H9 (cell line): ENCODE measurements at regions not wholly inside any gene's neighbourhood (a gene's known extent, or its start where the extent isn't known, plus 50 kb on each side); places are given as distances from the start of the nearest gene placed in this dataset.

ENCODE experiments used
- DNase-seq: peaks from one replicate; pipeline ENCODE4 v3.0.0-alpha.2; 2017
- H2AFZ ChIP-seq: one replicate; pipeline ENCODE4 v1.6.1; 2013; ENCODE audit warnings: mild to moderate bottlenecking, low read length, control low read depth, moderate library complexity
- H2AK5ac ChIP-seq: 2 replicates; pipeline ENCODE4 v1.6.1; 2013; ENCODE audit warnings: low read length, control low read depth, mixed read lengths; ENCODE audit not compliant: insufficient read length
- H2BK120ac ChIP-seq: one replicate; pipeline ENCODE4 v1.6.1; 2013; ENCODE audit warnings: low read depth, mild to moderate bottlenecking, low read length, control low read depth, inconsistent platforms; ENCODE audit not compliant: poor library complexity, severe bottlenecking
- H2BK12ac ChIP-seq: 2 replicates; pipeline ENCODE4 v1.6.1; 2013; ENCODE audit warnings: low read length, control low read depth, mixed read lengths, low read depth; ENCODE audit not compliant: insufficient read length
- H2BK15ac ChIP-seq: 2 replicates; pipeline ENCODE4 v1.6.1; 2013; ENCODE audit warnings: low read depth, low read length, control low read depth
- H2BK20ac ChIP-seq: one replicate; pipeline ENCODE4 v1.6.1; 2013; ENCODE audit warnings: low read depth, mild to moderate bottlenecking, low read length, control low read depth, inconsistent platforms; ENCODE audit not compliant: poor library complexity, severe bottlenecking
- H2BK5ac ChIP-seq: 2 replicates; pipeline ENCODE4 v1.6.1; 2013; ENCODE audit warnings: low read length, control low read depth, mixed read lengths; ENCODE audit not compliant: insufficient read length
- H3K14ac ChIP-seq: 2 replicates; pipeline ENCODE4 v1.6.1; 2013; ENCODE audit warnings: low read length, control low read depth; ENCODE audit not compliant: insufficient read depth
- H3K18ac ChIP-seq: 2 replicates; pipeline ENCODE4 v1.6.1; 2013; ENCODE audit warnings: low read depth, mild to moderate bottlenecking, mixed read lengths, low read length, control low read depth; ENCODE audit not compliant: insufficient read length
- H3K23ac ChIP-seq: 2 replicates; pipeline ENCODE4 v1.6.1; 2013; ENCODE audit warnings: low read length, control low read depth, mixed read lengths, low read depth; ENCODE audit not compliant: insufficient read length
- H3K23me2 ChIP-seq: 2 replicates; pipeline ENCODE4 v1.6.1; 2013; ENCODE audit warnings: low read depth, mild to moderate bottlenecking, mixed read lengths, low read length, control low read depth; ENCODE audit not compliant: insufficient read length, poor library complexity, severe bottlenecking
- H3K27ac ChIP-seq: 2 replicates; pipeline ENCODE4 v1.5.1; 2013; ENCODE audit warnings: low read length, control low read depth, mixed read lengths, low read depth; ENCODE audit not compliant: insufficient read length
- H3K27me3 ChIP-seq: 2 replicates; pipeline ENCODE4 v1.6.1; 2013; ENCODE audit warnings: low read length, control low read depth, inconsistent platforms; ENCODE audit not compliant: insufficient read depth
- H3K4ac ChIP-seq: 2 replicates; pipeline ENCODE4 v1.6.1; 2013; ENCODE audit warnings: low read depth, mild to moderate bottlenecking, control low read depth, inconsistent platforms, low read length, moderate library complexity
- H3K4me1 ChIP-seq: 2 replicates; pipeline ENCODE4 v1.6.1; 2013; ENCODE audit warnings: low read length, control low read depth, inconsistent platforms; ENCODE audit not compliant: insufficient read depth
- H3K4me2 ChIP-seq: 2 replicates; pipeline ENCODE4 v1.6.1; 2013; ENCODE audit warnings: low read length, control low read depth, mixed read lengths; ENCODE audit not compliant: insufficient read length, insufficient read depth
- H3K56ac ChIP-seq: 2 replicates; pipeline ENCODE4 v1.6.1; 2013; ENCODE audit warnings: low read depth, mild to moderate bottlenecking, mixed read lengths, low read length, control low read depth; ENCODE audit not compliant: insufficient read length
- H3K79me1 ChIP-seq: 2 replicates; pipeline ENCODE4 v1.6.1; 2013; ENCODE audit warnings: low read depth, mild to moderate bottlenecking, moderate library complexity, low read length, control low read depth, inconsistent platforms; ENCODE audit not compliant: insufficient read depth, poor library complexity, severe bottlenecking
- H3K79me2 ChIP-seq: 2 replicates; pipeline ENCODE4 v1.6.1; 2013; ENCODE audit warnings: low read length, control low read depth, inconsistent platforms; ENCODE audit not compliant: insufficient read depth
- H3K9ac ChIP-seq: 2 replicates; pipeline ENCODE4 v1.6.1; 2013; ENCODE audit warnings: low read length, control low read depth, mixed read lengths; ENCODE audit not compliant: insufficient read length; ENCODE audit errors: extremely low read depth
- H3K9me3 ChIP-seq: one replicate; pipeline ENCODE4 v1.6.1; 2013; ENCODE audit warnings: low read depth, low read length, inconsistent platforms; ENCODE audit not compliant: control insufficient read depth
- H3T11ph ChIP-seq: one replicate; pipeline ENCODE4 v1.6.1; 2013; ENCODE audit warnings: mild to moderate bottlenecking, low read length, control low read depth, inconsistent platforms
- H4K20me1 ChIP-seq: one replicate; pipeline ENCODE4 v1.6.1; 2013; ENCODE audit not compliant: control insufficient read depth, insufficient read length, insufficient read depth
- H4K5ac ChIP-seq: 2 replicates; pipeline ENCODE4 v1.6.1; 2013; ENCODE audit warnings: low read depth, mild to moderate bottlenecking, mixed read lengths, low read length, control low read depth; ENCODE audit not compliant: insufficient read length
- H4K8ac ChIP-seq: replicated peaks from 2 replicates; pipeline ENCODE4 v1.6.1; 2013; ENCODE audit warnings: low read length, control low read depth, mixed read lengths, low read depth; ENCODE audit not compliant: insufficient read length
- H4K91ac ChIP-seq: 2 replicates; pipeline ENCODE4 v1.6.1; 2013; ENCODE audit warnings: low read depth, mild to moderate bottlenecking, moderate library complexity, mixed read lengths, low read length, control low read depth; ENCODE audit not compliant: insufficient read length
- H3K27ac Mint-ChIP-seq, 3 experiments: 2 replicates in 2 of 3; 3 replicates in 1 of 3; pipeline ENCODE4 v1.8.0; 2020 to 2021; ENCODE audit warnings: mixed read lengths in 3 of 3, mild to moderate bottlenecking in 1 of 3, moderate library complexity in 1 of 3
- H3K27me3 Mint-ChIP-seq: 2 replicates; pipeline ENCODE4 v1.8.0; 2021; ENCODE audit warnings: low read depth, mild to moderate bottlenecking, moderate library complexity, mixed read lengths
- H3K36me3 Mint-ChIP-seq, 3 experiments: 2 replicates in 2 of 3; 3 replicates in 1 of 3; pipeline ENCODE4 v1.8.0; 2020 to 2021; ENCODE audit warnings: low read depth in 3 of 3, mixed read lengths in 3 of 3; ENCODE audit not compliant: insufficient read depth in 1 of 3
- H3K4me1 Mint-ChIP-seq, 2 experiments: 2 replicates each; pipeline ENCODE4 v1.8.0; 2020; ENCODE audit warnings: mixed read lengths in 2 of 2
- H3K4me3 Mint-ChIP-seq, 2 experiments: 2 replicates in 1 of 2; 3 replicates in 1 of 2; pipeline ENCODE4 v1.8.0; 2020 to 2021; ENCODE audit warnings: mild to moderate bottlenecking in 2 of 2, mixed read lengths in 2 of 2, moderate library complexity in 1 of 2
- H3K9me3 Mint-ChIP-seq, 2 experiments: 2 replicates in 1 of 2; 3 replicates in 1 of 2; pipeline ENCODE4 v1.8.0; 2020; ENCODE audit warnings: mild to moderate bottlenecking in 2 of 2, mixed read lengths in 2 of 2, moderate library complexity in 1 of 2
- TF ChIP-seq, protein P1 (sequence below): fragments of 200-600 bp; sonication (generic); conservative IDR thresholded peaks from 3 replicates; pipeline ENCODE4 v1.8.0; 2021; ENCODE audit warnings: antibody characterized with exemption, mild to moderate bottlenecking

DNA sequence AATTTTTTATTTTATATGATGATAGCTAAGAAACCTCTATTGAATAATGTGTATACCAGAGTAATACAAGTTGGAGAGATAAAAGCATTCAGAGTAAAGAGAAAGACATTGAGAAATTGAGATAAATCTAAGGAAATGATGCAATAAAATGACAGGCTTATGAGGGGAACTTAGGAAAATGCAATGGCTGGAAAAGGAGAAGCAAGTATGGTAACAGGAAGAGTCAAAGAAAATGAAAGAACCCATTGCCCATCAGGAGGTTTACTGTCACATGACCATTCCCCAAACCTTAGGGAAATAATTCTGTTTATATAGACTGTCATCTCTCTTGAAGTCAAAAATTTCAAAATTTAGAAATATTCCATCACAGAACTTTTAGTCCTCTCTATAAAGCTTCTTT is 808.0 kb upstream of the PRR20A start:
- H3K56ac ChIP-seq, result no peak overlapping the region
- H3K23ac ChIP-seq, result no peak overlapping the region
- no peak overlapping the region for H2BK12ac ChIP-seq
- no peaks in the 10 kb centered on the region for H3K79me2 ChIP-seq
- Mint-ChIP-seq H3K4me1 (peaks cover 0 to 2% of the 10 kb centered on the region in 2 experiments; a peak in 1 of 4 replicates), H3K36me3 (no peaks in the 10 kb centered on the region), H3K4me3 (no peak overlapping the region), H3K27ac (no peak overlapping the region; a peak in 1 of 7 replicates), H3K9me3 (no peaks in the 10 kb centered on the region), H3K27me3 (no peaks in the 10 kb centered on the region)
- no peak overlapping the region for H3K18ac ChIP-seq
- H3K4ac ChIP-seq, result no peak overlapping the region
- H4K91ac ChIP-seq, result no peak overlapping the region
- no peak overlapping the region for H4K8ac ChIP-seq
- no peaks in the 10 kb centered on the region for H3K79me1 ChIP-seq
- no peak overlapping the region for H3K4me2 ChIP-seq
- no peak overlapping the region for H3T11ph ChIP-seq
- H3K4me1 ChIP-seq, result no peaks in the 10 kb centered on the region
- no peaks in the 10 kb centered on the region for H3K9me3 ChIP-seq
- no peak for DNase-seq
- no peak overlapping the region for H3K9ac ChIP-seq
- no peaks in the 10 kb centered on the region for H3K27me3 ChIP-seq
- H2BK120ac ChIP-seq, result no peak overlapping the region
- H4K20me1 ChIP-seq, result no peaks in the 10 kb centered on the region
- no peaks in the 10 kb centered on the region for H3K23me2 ChIP-seq
- no peak overlapping the region for H3K27ac ChIP-seq
- no peak overlapping the region for H2BK5ac ChIP-seq
- H4K5ac ChIP-seq, result no peak overlapping the region
- no peak overlapping the region for H2BK20ac ChIP-seq
- no peak overlapping the region for H2AK5ac ChIP-seq
- H2BK15ac ChIP-seq, result no peak overlapping the region
- no peak overlapping the region for H3K14ac ChIP-seq
- TF ChIP-seq, protein P1, sequence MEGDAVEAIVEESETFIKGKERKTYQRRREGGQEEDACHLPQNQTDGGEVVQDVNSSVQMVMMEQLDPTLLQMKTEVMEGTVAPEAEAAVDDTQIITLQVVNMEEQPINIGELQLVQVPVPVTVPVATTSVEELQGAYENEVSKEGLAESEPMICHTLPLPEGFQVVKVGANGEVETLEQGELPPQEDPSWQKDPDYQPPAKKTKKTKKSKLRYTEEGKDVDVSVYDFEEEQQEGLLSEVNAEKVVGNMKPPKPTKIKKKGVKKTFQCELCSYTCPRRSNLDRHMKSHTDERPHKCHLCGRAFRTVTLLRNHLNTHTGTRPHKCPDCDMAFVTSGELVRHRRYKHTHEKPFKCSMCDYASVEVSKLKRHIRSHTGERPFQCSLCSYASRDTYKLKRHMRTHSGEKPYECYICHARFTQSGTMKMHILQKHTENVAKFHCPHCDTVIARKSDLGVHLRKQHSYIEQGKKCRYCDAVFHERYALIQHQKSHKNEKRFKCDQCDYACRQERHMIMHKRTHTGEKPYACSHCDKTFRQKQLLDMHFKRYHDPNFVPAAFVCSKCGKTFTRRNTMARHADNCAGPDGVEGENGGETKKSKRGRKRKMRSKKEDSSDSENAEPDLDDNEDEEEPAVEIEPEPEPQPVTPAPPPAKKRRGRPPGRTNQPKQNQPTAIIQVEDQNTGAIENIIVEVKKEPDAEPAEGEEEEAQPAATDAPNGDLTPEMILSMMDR, result no peak
- no peak overlapping the region for H2AFZ ChIP-seq
